ENCODE measurements at regions not wholly inside any gene's neighbourhood (a gene's known extent, or its start where the extent isn't known, plus 50 kb on each side); places are given as distances from the start of the nearest gene placed in this dataset.
"Not testable (repeated sequence)": the region's sequence is repeated elsewhere in the genome, so short reads cannot be mapped to it uniquely, and the experiment has no call there.

- no peak for DNase-seq (ENCODE audit: low spot score)
These were observed 323.0 kb downstream of the TMEM167A start for GRCh38 chr5:82754036-82754746.

DNA sequence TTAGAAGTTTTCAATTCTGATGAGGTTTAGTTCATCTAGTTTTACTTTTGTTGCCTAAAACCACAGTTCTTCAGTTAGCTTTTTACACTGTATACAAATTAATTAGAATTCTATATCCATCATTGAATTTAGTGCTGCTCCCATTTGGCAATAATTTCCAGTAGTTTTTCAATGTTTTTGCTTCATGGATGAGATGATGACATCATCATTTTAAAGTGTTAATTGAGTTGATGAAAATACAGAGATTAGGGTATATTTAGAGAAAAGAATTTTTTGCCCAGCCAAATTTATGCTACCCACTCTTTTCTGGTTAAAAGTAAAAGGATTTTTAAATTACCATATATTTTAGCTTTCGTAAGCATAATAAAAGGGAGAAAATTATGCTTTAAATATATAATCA is 323.8 kb downstream of the TMEM167A start:
- no peak for DNase-seq (ENCODE audit: low spot score)

DNA sequence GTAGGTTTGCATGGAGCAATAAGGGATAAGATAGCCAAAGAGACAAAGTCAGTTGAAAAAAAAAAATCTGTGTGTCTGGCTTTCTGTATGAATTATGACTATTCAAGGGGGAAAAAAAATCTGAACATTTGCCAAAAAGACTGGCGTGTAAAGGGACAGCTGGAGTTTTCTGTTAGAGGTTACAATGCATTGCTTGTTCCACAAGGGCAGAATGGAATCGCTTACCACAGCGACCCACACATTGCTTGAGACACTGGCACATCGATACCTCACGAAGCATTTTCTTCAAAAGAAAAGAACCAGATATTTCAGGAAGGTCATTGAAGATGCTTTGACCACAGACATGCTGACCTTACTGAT is 327.8 kb downstream of the TMEM167A start:
- no peak for DNase-seq (ENCODE audit: low spot score)

GRCh38 chr5:82748688-82749460 is 328.3 kb downstream of the TMEM167A start:
- no peak for DNase-seq (ENCODE audit: low spot score)

DNA sequence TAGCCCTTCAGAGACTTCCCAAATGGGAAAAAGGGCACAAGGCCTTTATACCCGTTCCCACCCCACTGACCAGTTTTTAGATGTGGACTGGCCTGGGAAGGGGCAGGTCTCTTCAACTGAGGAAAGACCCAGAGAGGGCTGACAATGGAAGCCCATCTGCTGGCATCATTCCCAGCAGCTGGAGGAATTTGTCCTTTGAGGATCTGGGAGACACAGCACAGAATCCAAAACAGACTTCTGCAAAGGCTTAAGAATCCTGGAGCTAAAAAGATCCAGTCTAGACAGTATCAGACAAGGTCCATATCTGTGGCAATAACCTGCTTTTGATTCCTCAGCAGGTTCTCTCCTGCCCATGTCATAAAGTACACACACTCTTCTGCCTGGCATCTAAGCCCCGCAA is 329.2 kb downstream of the TMEM167A start:
- DNase-seq (ENCODE audit: low spot score), result no peak

DNA sequence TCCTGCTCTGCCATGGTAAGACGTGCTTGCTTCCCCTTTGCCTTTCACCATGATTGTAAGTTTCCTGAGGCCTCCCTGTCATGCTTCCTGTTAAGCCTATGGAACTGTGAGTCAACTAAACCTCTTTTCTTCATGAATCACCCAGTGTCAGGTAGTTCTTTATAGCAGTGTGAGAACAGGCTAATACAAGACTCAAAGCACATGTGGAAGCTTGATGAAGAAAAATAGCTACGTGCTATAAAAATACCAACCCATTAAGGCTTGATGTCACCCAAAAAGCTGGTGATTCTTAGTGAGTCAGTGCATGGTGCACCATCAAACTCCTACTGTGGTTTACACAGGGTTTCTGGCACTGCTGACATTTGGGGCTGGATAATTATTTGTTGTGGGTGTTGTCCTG is 332.2 kb downstream of the TMEM167A start:
- DNase-seq (ENCODE audit: low spot score), result no peak

DNA sequence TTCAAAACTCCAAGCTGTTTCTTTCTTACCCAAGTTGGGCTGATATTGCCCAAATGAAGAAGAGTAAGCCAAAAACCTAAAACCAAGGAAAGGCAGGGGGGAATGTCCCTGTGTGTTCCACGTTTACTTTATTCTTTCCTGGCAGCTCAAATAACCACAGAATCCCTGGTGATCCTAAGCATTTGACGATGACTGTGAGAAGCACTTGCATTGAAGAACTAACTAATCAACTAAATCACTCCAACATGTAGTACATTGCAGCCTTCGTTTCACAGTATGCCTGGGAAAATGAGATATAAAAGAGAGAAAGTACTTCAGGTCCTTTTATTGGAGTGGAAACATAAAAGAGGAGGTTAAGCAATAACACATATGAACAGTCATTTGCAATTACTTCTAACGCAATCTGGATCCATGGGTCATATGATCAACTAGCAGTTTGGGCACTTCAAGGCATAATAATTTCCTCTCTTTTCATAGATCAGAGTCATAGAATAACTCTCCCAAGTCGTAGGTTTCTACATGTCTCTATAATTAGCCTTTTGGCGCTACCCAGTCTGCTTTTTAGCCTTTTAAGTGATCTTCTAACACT is 338.4 kb downstream of the TMEM167A start:
- no peak for DNase-seq (ENCODE audit: low spot score)

- DNase-seq (ENCODE audit: low spot score), result no peak
These were observed 341.9 kb downstream of the TMEM167A start for GRCh38 chr5:82735160-82735789.

DNA sequence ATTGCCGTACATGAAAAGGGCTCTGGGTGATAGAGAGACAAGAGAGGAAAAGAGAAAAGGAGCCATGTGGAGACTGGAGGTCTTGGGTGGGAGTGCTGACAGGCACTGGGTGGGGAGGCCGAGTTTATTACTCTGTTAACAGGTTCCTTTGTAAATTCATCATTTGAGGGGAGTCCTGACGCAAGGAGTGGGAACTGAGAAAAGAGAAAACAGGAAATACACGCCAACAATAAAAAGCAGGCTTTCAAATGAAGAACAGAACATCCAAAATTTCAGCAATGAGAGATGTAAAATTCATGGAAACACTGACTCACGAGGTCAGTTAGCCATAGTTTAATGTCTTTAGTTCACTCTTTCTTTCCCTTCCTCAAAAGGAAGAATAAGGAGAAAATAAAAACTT is 342.8 kb downstream of the TMEM167A start:
- no peak for DNase-seq (ENCODE audit: low spot score)

DNA sequence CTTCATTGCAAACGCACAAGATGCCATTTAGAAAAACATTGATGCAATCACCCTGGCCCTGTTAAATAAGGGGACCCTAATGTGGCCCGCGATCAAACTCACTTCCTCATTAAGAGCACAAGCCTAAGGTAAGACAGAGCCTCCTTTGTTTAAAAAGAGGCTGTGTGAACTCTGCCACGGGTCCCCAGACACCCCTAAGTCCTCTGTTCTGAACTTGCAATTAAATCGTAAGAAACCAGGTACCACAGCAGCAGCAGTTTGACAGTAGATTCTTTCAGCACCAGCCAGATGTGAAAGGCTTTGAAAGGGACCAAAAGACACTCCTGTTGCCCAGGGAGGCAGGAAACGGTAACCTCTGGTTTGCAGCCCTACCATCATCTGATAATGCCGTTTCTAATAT is 346.3 kb downstream of the TMEM167A start:
- DNase-seq (ENCODE audit: low spot score), result no peak

DNA sequence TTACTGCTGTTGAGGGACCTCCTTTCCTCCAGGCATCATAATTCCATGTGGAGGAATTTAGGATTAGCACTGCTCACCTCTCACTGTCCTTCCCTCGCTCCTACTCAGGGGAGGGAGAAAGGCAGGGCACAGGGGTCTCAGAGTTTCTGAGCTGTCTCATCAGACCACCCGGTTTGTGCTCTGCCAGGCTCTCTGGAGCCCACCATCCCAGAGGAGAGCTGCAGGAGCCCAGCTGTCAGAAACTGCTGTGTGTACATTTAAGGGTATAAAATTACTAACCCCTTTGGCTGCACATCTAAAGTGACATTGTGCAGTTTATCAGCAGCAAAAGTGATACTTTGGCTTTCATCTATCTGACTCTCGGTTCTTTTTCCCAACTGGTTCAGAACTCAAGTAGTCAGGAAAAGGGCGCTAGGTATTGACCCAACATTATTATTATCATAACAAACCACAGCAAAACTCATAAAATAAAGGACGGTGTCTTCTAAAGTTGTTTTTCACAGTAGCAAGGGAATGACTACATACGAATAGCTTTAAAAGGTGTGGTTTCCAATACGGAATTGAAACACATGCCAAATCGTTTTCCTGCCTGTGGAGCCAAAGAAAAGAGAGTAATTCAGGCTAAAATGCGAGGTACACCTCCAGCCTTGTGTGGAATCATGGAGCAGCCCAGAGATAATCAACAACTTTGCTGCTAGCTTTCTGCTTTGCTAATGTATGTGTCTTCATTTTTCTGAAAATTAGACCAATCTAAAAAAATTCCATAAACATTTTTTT is 348.1 kb downstream of the TMEM167A start:
- no peak for DNase-seq (ENCODE audit: low spot score)

- no peak for DNase-seq (ENCODE audit: low spot score)
These were observed 354.0 kb downstream of the TMEM167A start for GRCh38 chr5:82723168-82723567.

- DNase-seq (ENCODE audit: low spot score), result no peak
These were observed 356.1 kb downstream of the TMEM167A start for GRCh38 chr5:82721087-82721410.

- no peak for DNase-seq (ENCODE audit: low spot score)
These were observed 356.7 kb downstream of the TMEM167A start for GRCh38 chr5:82720213-82721086.

- DNase-seq (ENCODE audit: low spot score), result no peak
These were observed 357.8 kb downstream of the TMEM167A start for GRCh38 chr5:82719368-82719767.

- DNase-seq (ENCODE audit: low spot score), result no peak
These were observed 359.5 kb downstream of the TMEM167A start for GRCh38 chr5:82717738-82718137.

DNA sequence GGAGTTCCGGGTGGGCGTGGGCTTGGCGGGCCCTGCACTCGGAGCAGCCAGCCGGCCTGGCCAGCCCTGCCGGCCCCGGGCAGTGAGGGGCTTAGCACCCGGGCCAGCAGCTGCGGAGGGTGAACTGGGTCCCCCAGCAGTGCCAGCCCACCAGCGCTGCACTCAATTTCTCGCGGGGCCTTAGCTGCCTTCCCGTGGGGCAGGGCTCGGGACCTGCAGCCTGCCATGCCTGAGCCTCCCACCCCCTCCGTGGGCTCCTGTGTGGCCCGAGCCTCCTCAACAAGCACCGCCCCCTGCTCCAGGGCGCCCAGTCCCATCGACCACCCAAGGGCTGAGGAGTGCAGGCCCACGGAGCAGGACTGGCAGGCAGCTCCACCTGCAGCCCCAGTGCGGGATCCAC is 362.5 kb downstream of the TMEM167A start:
- DNase-seq (ENCODE audit: low spot score), result not testable (repeated sequence)

GRCh38 chr5:82713811-82714210 is 363.4 kb downstream of the TMEM167A start:
- no peak for DNase-seq (ENCODE audit: low spot score)

- no peak for DNase-seq (ENCODE audit: low spot score)
These were observed 369.5 kb downstream of the TMEM167A start for GRCh38 chr5:82707741-82708140.

DNA sequence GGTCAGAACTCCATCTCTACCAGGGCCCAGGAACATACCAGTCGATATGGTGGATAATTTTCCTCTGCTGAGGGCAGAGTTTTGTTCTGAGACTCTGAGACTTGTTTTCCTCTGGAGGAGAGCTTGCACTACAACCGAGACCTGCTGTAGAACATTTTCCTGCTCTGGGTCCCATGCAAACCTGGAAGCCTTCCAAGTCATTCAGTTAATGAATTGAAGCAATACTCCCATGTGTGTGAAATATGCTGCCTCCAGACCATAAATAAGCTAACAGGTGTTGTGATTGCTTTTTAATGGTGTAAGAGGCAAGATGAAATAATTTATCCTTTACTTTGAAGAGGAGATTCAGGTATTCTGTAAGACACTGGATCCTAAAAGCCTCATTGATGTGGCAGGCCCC is 372.8 kb downstream of the TMEM167A start:
- DNase-seq (ENCODE audit: low spot score), result no peak

DNA sequence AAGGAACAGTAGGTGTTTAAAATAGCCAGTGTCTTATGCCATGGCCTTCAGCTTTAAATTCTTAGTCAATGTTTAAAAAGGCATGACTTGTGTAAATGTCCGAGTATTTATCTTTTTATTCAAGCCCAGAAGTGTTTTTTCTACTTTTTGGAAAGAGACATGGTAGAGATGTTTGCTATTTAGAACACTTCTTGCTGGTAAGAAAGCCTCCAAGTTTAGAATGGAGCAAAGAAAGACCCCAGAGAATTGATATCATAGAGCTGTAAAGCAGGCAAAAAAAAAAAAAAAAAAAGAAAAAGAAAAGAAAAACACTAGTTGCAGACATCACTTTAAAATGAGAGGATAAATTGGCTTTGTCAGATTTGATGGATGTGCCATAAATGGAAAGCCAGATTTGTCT is 375.1 kb downstream of the TMEM167A start:
- no peak for DNase-seq (ENCODE audit: low spot score)

All from ecto neural progenitor cell (in vitro differentiated cells).